ENCODE measurements at regions not wholly inside any gene's neighbourhood (a gene's known extent, or its start where the extent isn't known, plus 50 kb on each side); places are given as distances from the start of the nearest gene placed in this dataset.

- POLR2A ChIA-PET = no interaction called here
- CTCF ChIA-PET = no interaction called here
- DNase-seq (ENCODE audit: extremely low spot score) = no peak
- no peak for TF ChIP-seq CTCF (IDR thresholded peaks at IDR 0.05; ENCODE audit: control extremely low read depth, extremely low read depth, low read depth, missing control alignments)
Measured at GRCh38 chr5:172582940-172583339, 58.1 kb upstream of the NEURL1B start.

GRCh38 chr5:172581315-172581714, 59.7 kb upstream of the NEURL1B start:
- CTCF ChIA-PET = interaction anchor here (1.6 kb wide), 1 partner anchor 9 kb away, joined by 3 read pairs; no protein-coding TSS in a partner anchor
- POLR2A ChIA-PET = no interaction called here
- no peak for TF ChIP-seq CTCF (IDR thresholded peaks at IDR 0.05; ENCODE audit: control extremely low read depth, extremely low read depth, low read depth, missing control alignments)
- no peak for DNase-seq (ENCODE audit: extremely low spot score)

- no peak for TF ChIP-seq CTCF (IDR thresholded peaks at IDR 0.05; ENCODE audit: control extremely low read depth, extremely low read depth, low read depth, missing control alignments)
- no peak for DNase-seq (ENCODE audit: extremely low spot score)
- POLR2A ChIA-PET = no interaction called here
- CTCF ChIA-PET = interaction anchor here (1.6 kb wide), 1 partner anchor 8 kb away, joined by 3 read pairs; no protein-coding TSS in a partner anchor
Measured at GRCh38 chr5:172579403-172579990, 61.6 kb upstream of the NEURL1B start.

- POLR2A ChIA-PET = no interaction called here
- CTCF ChIA-PET = interaction anchor here (1.1 kb wide), 1 partner anchor 10 kb away, joined by 3 read pairs; no protein-coding TSS in a partner anchor
- TF ChIP-seq CTCF (IDR thresholded peaks at IDR 0.05; ENCODE audit: control extremely low read depth, extremely low read depth, low read depth, missing control alignments) = no peak
- DNase-seq (ENCODE audit: extremely low spot score) = no peak
Measured at GRCh38 chr5:172577267-172577909, 63.7 kb upstream of the NEURL1B start.

- ChIA-PET CTCF (no interaction called here), POLR2A (no interaction called here)
- TF ChIP-seq CTCF (IDR thresholded peaks at IDR 0.05; ENCODE audit: control extremely low read depth, extremely low read depth, low read depth, missing control alignments) = no peak
- no peak for DNase-seq (ENCODE audit: extremely low spot score)
Measured at GRCh38 chr5:172575816-172576545, 65.1 kb upstream of the NEURL1B start.

GRCh38 chr5:172575416-172575815, 65.6 kb upstream of the NEURL1B start:
- ChIA-PET POLR2A (no interaction called here), CTCF (no interaction called here)
- TF ChIP-seq CTCF (IDR thresholded peaks at IDR 0.05; ENCODE audit: control extremely low read depth, extremely low read depth, low read depth, missing control alignments) = no peak

More at GRCh38 chr5:172575416-172575815, 65.6 kb upstream of the NEURL1B start:
- DNase-seq (ENCODE audit: extremely low spot score) = no peak

Data from GM10248 (cell line).